IgD-negative memory B cell (primary cell): ENCODE measurements at regions not wholly inside any gene's neighbourhood (a gene's known extent, or its start where the extent isn't known, plus 50 kb on each side); places are given as distances from the start of the nearest gene placed in this dataset.
A peak's percentile ranks its signal among the peaks of the same experiment; 100 is the strongest.
"Not testable (repeated sequence)": the region's sequence is repeated elsewhere in the genome, so short reads cannot be mapped to it uniquely, and the experiment has no call there.

Experiments used
- H3K27ac Mint-ChIP-seq, 3 donors: one replicate each; pipeline ENCODE4 v1.8.0; 2020 to 2022; ENCODE audit warnings: mild to moderate bottlenecking in 3 of 3, mixed read lengths in 3 of 3, moderate library complexity in 1 of 3
- H3K27me3 Mint-ChIP-seq: one replicate; pipeline ENCODE4 v1.8.0; 2021; ENCODE audit warnings: mixed read lengths
- H3K36me3 Mint-ChIP-seq: one replicate; pipeline ENCODE4 v1.8.0; 2020; ENCODE audit warnings: mild to moderate bottlenecking, mixed read lengths
- H3K4me1 Mint-ChIP-seq, 3 donors: one replicate each; pipeline ENCODE4 v1.8.0; 2020 to 2022; ENCODE audit warnings: mixed read lengths in 3 of 3, mild to moderate bottlenecking in 1 of 3
- H3K4me3 Mint-ChIP-seq, 4 donors: one replicate each; pipeline ENCODE4 v1.8.0; 2020 to 2022; ENCODE audit warnings: mild to moderate bottlenecking in 4 of 4, mixed read lengths in 4 of 4, moderate library complexity in 3 of 4
- H3K9me3 Mint-ChIP-seq, 3 donors: one replicate each; pipeline ENCODE4 v1.8.0; 2020 to 2021; ENCODE audit warnings: mixed read lengths in 3 of 3, mild to moderate bottlenecking in 1 of 3

DNA sequence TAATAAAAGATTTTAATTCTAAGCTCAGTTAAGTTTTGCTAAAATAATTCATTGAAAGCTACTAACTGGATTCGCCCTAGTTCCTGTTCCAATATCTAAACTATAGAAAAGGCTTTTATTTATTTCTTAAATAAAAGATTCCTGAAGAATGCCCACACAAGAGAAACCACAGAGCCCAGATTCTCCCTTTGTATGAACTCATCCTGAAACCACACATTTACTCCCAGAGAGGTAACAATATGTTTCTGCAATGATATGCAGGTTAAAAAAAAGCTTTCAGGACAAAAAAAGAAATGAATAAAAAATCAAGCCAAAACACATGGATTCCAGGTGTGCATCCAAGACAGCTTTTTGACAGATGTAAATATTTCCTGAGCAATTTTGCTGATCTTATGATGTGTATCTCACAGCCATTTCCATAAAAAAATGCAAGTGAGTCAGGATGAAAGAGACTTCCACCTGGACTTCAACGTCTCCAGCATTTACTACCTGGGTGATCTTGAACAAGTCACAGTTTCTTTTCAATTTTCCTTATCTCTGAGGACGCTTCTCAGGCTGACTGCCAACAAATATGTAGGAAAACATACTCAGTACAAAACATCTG is 234.4 kb upstream of the FAT1 start:
- H3K36me3 Mint-ChIP-seq, result no peaks in the 10 kb centered on the region
- H3K4me3 Mint-ChIP-seq, result no peak overlapping the region
- H3K9me3 Mint-ChIP-seq, result peaks cover 0 to 5% (median 0%) of the 10 kb centered on the region in 3 donors
- H3K4me1 Mint-ChIP-seq, result no peaks in the 10 kb centered on the region
- no peaks in the 10 kb centered on the region for H3K27me3 Mint-ChIP-seq
- H3K27ac Mint-ChIP-seq, result no peak overlapping the region

DNA sequence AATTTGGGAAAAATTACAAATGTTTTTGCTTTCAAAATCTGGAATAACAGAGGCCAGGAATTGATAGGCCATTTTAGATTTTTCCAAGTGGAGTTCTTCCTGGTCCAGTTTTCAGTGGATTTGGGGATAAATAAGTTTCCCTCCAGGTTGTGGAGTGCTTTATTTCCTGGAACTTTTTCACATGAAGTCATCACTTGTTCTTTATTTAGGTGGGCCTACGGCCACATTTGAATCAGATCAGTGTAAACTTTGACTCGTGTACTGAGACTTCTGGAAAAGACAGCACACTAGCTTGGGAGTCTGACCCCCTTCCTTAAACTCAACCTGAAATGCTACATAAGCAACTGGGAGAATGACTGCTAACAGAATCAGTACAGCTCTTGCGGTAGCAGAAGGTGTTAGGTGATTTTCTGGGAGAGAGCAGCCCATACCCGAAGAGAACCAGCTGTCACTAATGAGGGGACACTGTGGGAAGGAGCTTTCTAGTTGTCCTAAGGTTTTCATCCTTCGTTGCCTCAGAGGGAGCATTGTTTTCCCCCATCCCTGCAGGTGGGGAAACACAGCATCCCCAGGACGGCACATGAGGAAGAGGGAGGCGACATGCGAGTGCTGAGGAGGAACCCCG is 235.2 kb upstream of the FAT1 start:
- Mint-ChIP-seq H3K36me3 (no peaks in the 10 kb centered on the region), H3K4me3 (no peak overlapping the region), H3K27ac (no peak overlapping the region), H3K9me3 (peaks cover 0 to 2% (median 0%) of the 10 kb centered on the region in 3 donors), H3K27me3 (no peaks in the 10 kb centered on the region), H3K4me1 (no peaks in the 10 kb centered on the region)

DNA sequence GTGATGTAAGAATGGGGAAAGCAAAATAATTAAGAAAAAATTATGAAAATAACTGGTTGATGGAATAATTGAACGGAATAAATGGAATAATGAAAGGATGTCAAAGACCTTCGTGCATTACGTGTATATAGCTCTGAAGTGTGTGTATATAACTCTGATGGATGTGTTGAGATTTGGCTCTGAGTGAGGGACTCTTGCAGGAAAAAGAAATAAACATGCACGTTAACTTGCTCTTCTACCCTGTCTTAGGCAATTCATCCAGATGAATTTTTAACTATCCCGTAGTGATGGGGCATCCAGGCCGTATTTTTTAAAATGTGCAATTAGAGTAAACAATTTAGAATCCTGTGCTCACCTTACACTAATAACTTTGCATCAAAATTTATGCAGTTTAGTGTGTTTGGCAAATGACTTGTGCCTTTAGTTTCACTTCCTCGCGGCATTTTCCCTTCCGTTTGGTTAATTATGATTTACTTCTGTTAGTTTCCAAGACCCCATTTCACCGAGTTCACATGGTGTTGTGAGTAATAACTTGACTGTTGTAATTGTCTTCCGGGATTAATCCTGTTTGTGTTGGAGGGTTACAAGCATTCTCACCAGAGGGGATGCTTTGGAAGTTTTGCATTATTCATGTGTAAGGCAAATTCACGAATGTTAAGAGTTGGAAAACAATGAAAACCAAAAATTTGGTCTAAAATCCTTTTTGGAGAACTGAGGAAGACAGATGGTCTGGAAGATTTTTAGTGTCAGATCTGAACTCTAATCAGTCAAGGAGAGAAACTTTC is 256.5 kb upstream of the FAT1 start:
- Mint-ChIP-seq H3K9me3 (peaks cover 0 to 11% (median 7%) of the 10 kb centered on the region in 3 donors), H3K27ac (no peak overlapping the region), H3K36me3 (peaks cover 1% of the 10 kb centered on the region)

GRCh38 chr4:186981161-186981560 is 257.5 kb upstream of the FAT1 start:
- peaks cover 0 to 11% (median 7%) of the 10 kb centered on the region in 3 donors for H3K9me3 Mint-ChIP-seq
- peaks cover 1% of the 10 kb centered on the region for H3K36me3 Mint-ChIP-seq
- no peak overlapping the region for H3K4me3 Mint-ChIP-seq
- no peak overlapping the region for H3K27ac Mint-ChIP-seq
- no peaks in the 10 kb centered on the region for H3K27me3 Mint-ChIP-seq
- no peaks in the 10 kb centered on the region for H3K4me1 Mint-ChIP-seq

More for the DNA sequence above, 256.5 kb upstream of the FAT1 start:
- Mint-ChIP-seq H3K4me1 (no peaks in the 10 kb centered on the region), H3K4me3 (no peak overlapping the region), H3K27me3 (no peaks in the 10 kb centered on the region)

- Mint-ChIP-seq H3K4me3 (no peak overlapping the region), H3K27ac (no peak overlapping the region), H3K9me3 (peaks cover 3 to 11% (median 11%) of the 10 kb centered on the region in 3 donors)
Observed at GRCh38 chr4:186982160-186982559, 258.5 kb upstream of the FAT1 start.

DNA sequence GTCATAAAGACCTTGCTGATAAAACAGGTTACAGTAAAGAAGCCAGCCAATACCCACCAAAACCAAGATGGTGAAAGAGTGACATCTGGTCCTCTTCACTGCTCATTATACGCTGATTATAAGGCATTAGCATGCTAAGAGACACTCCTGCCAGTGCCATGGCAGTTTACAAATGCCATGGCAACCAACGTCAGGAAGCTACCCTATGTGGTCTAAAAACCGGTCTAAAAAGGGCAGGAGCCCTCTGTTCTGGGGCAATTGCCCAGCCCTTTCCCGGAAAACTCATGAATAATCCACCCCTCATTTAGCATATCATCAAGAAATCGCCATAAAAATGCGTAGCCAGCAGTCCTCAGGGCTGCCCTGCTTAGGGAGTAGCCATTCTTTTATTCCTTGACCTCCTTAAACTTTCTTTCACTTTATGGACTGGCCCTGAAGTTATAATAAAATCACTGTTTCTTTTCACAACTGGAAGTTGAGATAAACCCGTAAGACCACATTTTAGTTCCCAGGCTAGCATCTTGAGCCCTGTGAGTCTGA is 260.5 kb upstream of the FAT1 start:
- Mint-ChIP-seq H3K27ac (no peak overlapping the region), H3K36me3 (peaks cover under 1% of the 10 kb centered on the region), H3K27me3 (no peaks in the 10 kb centered on the region), H3K9me3 (peaks cover 5 to 15% (median 13%) of the 10 kb centered on the region in 3 donors), H3K4me1 (no peaks in the 10 kb centered on the region), H3K4me3 (no peak overlapping the region)

More at GRCh38 chr4:186982160-186982559, 258.5 kb upstream of the FAT1 start:
- H3K4me1 Mint-ChIP-seq, result no peaks in the 10 kb centered on the region
- H3K27me3 Mint-ChIP-seq, result no peaks in the 10 kb centered on the region
- H3K36me3 Mint-ChIP-seq, result peaks cover 1% of the 10 kb centered on the region

DNA sequence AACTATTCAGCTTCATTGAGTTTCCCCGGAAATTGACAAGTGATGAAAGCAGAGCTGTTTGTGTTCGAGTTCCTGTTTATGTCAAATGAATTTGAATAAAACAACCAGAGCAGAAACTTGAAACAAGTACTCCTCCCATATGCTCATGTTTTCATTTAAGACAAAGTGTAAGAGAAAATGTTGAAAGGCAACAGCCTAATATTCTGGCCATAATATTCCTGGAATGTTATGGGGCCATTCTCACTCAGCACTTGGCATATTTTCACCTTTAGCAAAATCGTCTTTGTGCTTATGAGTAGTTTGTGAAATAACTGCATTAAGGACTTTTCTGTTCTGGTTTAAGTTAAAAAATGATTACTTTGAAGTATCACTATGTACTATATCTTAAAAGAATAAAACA is 276.0 kb upstream of the FAT1 start:
- no peaks in the 10 kb centered on the region for H3K36me3 Mint-ChIP-seq

GRCh38 chr4:187000281-187000680 is 276.6 kb upstream of the FAT1 start:
- no peaks in the 10 kb centered on the region for H3K4me1 Mint-ChIP-seq
- H3K36me3 Mint-ChIP-seq, result no peaks in the 10 kb centered on the region
- H3K27me3 Mint-ChIP-seq, result no peaks in the 10 kb centered on the region
- no peak overlapping the region for H3K27ac Mint-ChIP-seq
- no peak overlapping the region for H3K4me3 Mint-ChIP-seq
- peaks cover 2 to 6% (median 4%) of the 10 kb centered on the region in 3 donors for H3K9me3 Mint-ChIP-seq

More for the DNA sequence above, 276.0 kb upstream of the FAT1 start:
- H3K4me1 Mint-ChIP-seq, result no peaks in the 10 kb centered on the region
- H3K9me3 Mint-ChIP-seq, result peaks cover 2 to 6% (median 4%) of the 10 kb centered on the region in 3 donors
- H3K27ac Mint-ChIP-seq, result no peak overlapping the region
- H3K4me3 Mint-ChIP-seq, result no peak overlapping the region
- no peaks in the 10 kb centered on the region for H3K27me3 Mint-ChIP-seq

GRCh38 chr4:187002133-187002532 is 278.5 kb upstream of the FAT1 start:
- H3K27ac Mint-ChIP-seq, H3K9me3 Mint-ChIP-seq, H3K4me1 Mint-ChIP-seq, H3K36me3 Mint-ChIP-seq, H3K27me3 Mint-ChIP-seq, H3K4me3 Mint-ChIP-seq: not testable (repeated sequence)

DNA sequence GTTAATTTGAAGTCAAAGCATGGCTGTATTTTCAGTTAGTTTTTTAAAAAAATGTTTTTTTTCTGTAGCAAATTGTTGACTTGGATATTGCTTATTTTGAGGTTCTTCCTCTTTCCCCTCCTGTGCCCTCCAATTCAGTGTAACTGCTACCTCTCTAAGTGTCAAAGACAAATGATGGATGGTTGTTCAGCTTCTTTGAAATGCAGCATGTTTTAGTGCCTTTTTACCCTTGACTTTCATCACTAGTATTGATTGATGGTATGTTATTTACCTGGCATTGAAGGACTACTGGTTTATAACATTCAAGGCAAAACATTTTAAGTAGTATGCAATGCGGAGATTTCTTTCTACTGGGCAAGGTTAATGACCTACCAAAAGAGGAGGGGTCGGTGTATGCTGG is 281.0 kb upstream of the FAT1 start:
- H3K36me3 Mint-ChIP-seq, result no peaks in the 10 kb centered on the region
- no peak overlapping the region for H3K4me3 Mint-ChIP-seq
- H3K4me1 Mint-ChIP-seq, result no peaks in the 10 kb centered on the region
- no peaks in the 10 kb centered on the region for H3K27me3 Mint-ChIP-seq
- H3K9me3 Mint-ChIP-seq, result peaks cover 0 to 6% (median 4%) of the 10 kb centered on the region in 3 donors
- no peak overlapping the region for H3K27ac Mint-ChIP-seq

DNA sequence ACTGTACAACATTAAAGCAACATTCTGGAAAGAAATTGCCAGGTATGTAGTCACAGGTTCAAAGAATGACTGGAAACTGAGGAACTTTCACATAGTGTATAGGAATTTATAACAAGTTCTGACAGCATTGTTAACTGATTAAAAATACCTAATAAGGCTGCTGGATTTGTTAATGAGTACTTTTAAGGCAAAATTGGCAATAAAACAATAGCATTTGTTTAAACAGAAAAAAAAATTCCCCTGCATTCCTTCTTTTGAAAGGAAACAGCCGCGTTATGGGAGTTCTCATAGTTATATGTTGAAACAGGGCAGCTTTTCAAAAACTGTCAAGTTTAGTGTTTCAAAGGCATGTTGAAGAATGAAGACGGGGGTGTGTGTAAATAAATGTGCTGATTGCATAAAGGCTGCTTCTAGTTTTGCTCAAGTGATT is 282.5 kb upstream of the FAT1 start:
- H3K9me3 Mint-ChIP-seq, result peaks cover 0 to 7% (median 4%) of the 10 kb centered on the region in 3 donors
- no peaks in the 10 kb centered on the region for H3K4me1 Mint-ChIP-seq
- no peak overlapping the region for H3K4me3 Mint-ChIP-seq
- H3K27ac Mint-ChIP-seq, result no peak overlapping the region
- no peaks in the 10 kb centered on the region for H3K36me3 Mint-ChIP-seq
- no peaks in the 10 kb centered on the region for H3K27me3 Mint-ChIP-seq

GRCh38 chr4:187010052-187010451 is 286.4 kb upstream of the FAT1 start:
- Mint-ChIP-seq H3K36me3 (no peaks in the 10 kb centered on the region), H3K9me3 (peaks cover 2 to 4% (median 4%) of the 10 kb centered on the region in 3 donors), H3K27ac (no peak overlapping the region), H3K4me3 (no peak overlapping the region), H3K27me3 (no peaks in the 10 kb centered on the region), H3K4me1 (no peaks in the 10 kb centered on the region)

GRCh38 chr4:187016101-187016500 is 292.4 kb upstream of the FAT1 start:
- Mint-ChIP-seq H3K27ac (peak overlapping the region in 1 of 3 donors; percentile 13), H3K4me1 (no peaks in the 10 kb centered on the region), H3K36me3 (peaks cover 3% of the 10 kb centered on the region), H3K9me3 (peaks cover 0 to 13% (median 11%) of the 10 kb centered on the region in 3 donors), H3K27me3 (no peaks in the 10 kb centered on the region), H3K4me3 (no peak overlapping the region)

- Mint-ChIP-seq H3K4me1 (no peaks in the 10 kb centered on the region), H3K4me3 (no peak overlapping the region), H3K36me3 (peaks cover 3% of the 10 kb centered on the region), H3K27ac (no peak overlapping the region), H3K9me3 (peaks cover 0 to 13% (median 11%) of the 10 kb centered on the region in 3 donors), H3K27me3 (no peaks in the 10 kb centered on the region)
Observed at GRCh38 chr4:187017147-187017546, 293.5 kb upstream of the FAT1 start.

- H3K9me3 Mint-ChIP-seq, result peaks cover 2 to 18% (median 13%) of the 10 kb centered on the region in 3 donors
- H3K36me3 Mint-ChIP-seq, result peaks cover 3% of the 10 kb centered on the region
- no peak overlapping the region for H3K4me3 Mint-ChIP-seq
- H3K27ac Mint-ChIP-seq, result no peak overlapping the region
- no peaks in the 10 kb centered on the region for H3K4me1 Mint-ChIP-seq
- no peaks in the 10 kb centered on the region for H3K27me3 Mint-ChIP-seq
Observed at GRCh38 chr4:187019896-187020295, 296.2 kb upstream of the FAT1 start.
